Hindlimb muscle (tissue), 1 donor: ENCODE measurements at regions not wholly inside any gene's neighbourhood (a gene's known extent, or its start where the extent isn't known, plus 50 kb on each side); places are given as distances from the start of the nearest gene placed in this dataset.
"Not testable (repeated sequence)": the region's sequence is repeated elsewhere in the genome, so short reads cannot be mapped to it uniquely, and the experiment has no call there.

ENCODE experiments used
- DNase-seq: peaks from one replicate; pipeline ENCODE4 v3.0.0-alpha.2; 2013

DNA sequence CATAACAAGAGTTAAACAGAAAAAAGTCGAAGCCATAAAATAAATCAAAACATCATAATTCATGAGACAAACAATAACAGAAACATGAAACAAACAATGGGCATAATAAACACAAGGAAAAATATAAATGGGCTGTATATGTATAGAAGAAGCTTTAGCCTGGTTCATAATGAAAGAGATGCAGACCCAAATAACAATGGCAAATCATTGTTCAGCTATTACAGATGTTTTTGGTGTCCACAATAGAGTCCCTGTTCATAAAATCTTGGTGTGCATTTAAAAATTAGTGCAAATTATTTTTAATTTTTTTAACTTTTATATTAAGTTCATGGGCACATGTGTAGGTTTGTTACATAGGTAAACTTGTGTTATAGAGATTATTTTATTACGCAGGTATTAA lies 1185.9 kb upstream of the B3GALT2 start:
- DNase-seq: no peak

DNA sequence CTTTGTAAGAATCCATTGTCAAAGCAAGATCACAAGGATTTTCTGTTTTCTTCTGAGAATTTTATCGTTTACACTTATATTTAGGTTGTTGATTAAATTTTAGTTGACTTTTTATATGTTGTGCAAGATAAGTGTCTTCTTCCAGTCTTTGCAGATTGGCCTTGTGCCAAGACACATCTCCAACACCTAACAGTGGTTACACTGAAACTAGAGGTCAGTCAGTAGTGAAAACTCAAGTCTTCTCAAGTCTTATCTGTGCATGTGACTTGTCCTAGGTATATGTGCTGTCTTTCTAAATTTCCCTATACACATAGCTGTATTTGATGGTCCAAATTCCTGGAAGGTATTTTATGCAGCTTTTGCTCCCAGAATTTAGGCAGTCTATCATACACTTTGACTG lies 1183.2 kb upstream of the B3GALT2 start:
- DNase-seq: no peak

DNA sequence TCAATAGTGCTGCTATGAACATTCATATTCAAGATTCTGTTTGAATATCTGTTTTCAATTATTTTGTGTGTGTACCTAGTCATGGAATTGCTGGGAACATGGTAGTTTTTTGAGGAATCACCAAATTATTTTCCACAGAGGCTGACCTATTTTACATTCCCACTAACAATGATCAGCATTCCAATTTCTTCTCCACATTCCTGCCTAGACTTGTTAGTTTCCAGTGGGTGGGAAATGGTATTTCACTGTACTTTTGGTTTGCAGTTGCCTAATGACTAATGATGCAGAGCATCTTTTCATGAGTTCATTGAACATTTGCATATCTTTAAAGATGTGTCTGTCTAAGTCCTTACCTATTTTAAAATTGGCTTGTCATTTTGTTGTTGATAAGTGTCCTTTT lies 1182.6 kb upstream of the B3GALT2 start:
- DNase-seq: no peak

DNA sequence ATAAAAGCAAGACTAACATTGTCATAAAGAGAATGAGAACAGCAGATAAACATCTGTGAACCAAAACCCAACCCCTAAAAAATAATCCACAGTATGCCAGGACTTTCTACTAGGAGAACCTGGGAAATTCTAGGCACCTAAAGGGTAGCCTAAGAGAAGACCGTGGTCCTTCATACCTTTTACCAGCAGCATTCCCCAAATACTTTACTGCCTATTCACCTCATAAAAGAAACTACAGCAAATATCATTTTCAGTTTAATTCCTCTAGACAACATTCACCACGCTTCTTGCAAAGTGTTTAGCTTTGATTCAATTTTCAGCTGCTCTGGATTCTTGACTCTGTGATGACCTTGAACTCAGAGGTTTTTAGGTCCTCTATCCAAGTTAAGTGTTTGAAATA lies 1180.7 kb upstream of the B3GALT2 start:
- DNase-seq: no peak

DNA sequence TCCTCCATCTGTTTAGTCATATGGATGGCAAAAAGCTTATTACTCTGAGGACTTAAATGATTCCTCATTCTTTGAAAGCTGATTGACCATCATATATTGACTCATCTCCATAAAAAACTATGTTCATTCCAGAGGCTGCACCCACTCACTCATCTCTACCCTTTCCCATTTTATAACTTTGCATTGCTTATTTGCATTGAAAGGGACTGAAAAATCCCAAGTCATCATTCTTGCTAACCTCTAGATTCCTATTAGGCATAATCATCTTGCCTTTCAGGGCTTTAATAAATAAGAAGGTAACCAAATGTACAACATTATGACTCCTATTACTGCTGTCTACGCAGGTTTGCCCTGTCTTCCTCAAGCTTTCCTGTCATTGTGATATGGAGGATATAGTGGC lies 1180.3 kb upstream of the B3GALT2 start:
- DNase-seq: no peak

DNA sequence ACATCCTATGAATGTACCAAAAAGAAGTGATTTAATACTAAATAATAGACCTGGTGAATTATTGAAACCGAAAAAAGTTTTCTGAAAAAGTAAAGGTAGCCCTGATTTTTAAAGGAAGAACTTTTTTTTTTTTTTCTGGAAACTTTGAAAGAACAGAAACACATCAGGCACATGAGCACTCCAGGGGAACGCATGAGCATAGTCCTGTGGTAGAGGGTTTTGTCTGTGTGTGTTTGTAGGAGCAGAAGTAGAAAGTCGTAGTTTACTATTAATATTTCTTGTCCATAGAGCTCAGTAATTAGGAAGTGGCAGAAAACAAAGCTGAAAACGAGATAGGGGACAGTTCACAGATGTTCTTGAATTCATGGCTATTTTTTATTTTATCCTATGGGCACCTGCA lies 1175.9 kb upstream of the B3GALT2 start:
- no peak for DNase-seq

DNA sequence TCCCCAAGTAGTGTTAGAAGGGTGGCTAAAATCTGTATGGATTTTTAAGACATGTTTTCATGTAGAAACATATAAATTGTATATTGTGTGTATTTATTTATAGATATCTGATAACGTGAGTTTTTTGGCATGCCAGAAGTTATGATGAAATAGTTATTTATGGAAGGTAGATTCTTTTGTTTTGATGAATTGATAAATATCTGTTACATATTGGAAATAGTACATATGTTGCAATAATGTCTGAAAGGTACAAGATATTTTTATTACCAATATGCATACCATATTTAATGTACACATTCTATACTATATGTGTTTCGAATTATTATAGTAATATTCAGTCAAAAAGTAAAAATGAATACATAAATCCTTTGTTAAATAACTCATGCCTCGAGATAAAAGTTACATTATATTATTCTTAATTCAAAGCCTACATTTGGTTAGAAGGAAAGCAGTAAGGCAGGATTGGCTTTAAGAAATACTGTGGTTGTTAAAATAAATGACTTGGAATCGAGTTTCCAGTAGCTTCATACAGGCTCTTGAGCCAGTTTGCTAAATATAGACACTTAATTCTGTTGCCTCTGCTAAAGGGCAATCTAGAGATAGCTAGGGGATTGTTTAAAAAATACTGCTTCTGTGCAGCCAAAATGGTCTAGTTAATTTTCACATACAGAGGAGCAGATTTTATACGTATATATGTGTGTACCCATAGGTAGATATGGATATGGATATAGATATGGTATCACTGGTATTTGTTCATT lies 1175.1 kb upstream of the B3GALT2 start:
- no peak for DNase-seq

DNA sequence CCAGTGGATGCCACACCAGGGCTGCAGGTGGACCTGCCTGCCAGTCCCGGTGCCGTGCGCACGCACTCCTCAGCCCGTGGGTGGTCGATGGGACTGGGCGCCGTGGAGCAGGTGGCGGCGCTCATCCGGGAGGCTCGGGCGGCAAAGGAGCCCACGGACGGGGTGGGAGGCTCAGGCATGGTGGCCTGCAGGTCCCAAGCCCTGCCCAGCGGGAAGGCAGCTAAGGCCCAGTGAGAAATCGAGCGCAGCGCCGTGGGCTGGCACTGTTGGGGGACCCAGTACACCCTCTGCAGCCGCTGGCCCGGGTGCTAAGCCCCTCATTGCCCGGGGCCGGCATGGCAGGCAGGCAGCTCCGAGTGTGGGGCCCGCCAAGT lies 1171.8 kb upstream of the B3GALT2 start:
- no peak for DNase-seq

DNA sequence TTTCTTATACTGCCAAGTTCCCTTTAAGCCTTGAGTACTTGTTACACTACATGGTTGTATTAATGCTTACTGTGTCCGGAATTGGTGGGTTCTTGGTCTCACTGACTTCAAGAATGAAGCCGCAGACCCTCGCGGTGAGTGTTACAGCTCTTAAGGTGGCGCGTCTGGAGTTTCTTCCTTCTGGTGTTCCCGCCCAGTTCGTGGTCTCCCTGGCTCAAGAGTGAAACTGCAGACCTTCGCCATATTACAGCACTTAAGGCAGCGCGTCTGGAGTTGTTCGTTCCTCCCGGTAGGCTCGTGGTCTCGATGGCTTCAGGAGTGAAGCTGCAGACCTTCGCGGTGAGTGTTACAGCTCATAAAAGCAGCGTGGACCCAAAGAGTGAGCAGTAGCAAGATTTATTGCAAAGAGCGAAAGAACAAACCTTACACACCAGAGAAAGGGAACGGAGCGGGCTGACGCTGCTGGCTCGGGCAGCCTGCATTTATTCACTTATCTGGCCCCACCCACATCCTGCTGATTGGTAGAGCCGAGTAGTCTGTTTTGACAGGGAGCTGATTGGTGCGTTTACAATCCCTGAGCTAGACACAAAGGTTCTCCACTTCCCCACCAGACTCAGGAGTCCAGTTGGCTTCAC lies 1171.3 kb upstream of the B3GALT2 start:
- not testable (repeated sequence) for DNase-seq

DNA sequence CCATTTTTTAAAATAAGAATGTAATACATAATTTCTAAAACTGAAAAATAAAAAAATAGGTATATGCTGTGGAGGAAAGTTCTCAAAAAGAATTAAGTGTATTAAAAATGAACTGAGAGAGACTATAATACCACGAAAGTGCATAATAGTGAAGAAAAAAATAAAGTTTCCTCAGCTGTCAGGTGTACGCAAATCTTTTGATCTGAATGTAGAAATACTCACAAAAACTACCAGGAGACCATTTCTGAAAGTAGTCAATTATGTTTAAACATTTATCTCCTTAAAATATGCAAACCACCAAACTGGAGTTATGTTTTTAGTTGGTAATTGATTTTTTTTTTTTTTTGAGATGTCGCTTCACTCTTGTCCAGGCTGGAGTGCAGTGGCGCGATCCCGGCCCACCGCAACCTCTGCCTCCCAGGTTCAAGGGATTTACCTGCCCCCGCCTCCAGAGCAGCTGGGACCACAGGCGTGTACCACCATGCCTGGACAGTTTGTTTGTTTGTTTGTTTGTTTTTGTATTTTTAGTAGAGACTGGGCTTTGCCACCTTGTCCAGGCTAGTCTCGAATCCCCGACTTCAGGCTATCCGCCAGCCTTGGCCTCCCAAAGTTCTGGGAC lies 1169.2 kb upstream of the B3GALT2 start:
- DNase-seq: no peak

DNA sequence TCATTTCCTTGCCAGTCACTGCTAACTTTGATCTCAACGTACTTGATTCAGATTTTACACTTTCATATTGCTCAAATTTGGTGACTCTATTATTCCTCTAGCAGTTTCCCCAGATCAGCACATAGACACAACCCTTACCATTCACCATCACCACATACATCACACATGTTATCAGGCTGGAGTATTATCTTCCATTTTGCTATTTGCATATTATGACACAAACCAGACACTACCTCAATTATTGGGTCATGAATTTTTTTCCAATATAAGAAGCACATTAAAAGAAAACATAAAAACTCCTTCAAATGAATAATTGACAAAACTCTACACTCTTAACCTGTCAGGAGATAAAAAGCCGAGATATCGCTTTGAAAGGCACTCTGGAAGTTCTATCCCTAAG lies 1166.7 kb upstream of the B3GALT2 start:
- no peak for DNase-seq

DNA sequence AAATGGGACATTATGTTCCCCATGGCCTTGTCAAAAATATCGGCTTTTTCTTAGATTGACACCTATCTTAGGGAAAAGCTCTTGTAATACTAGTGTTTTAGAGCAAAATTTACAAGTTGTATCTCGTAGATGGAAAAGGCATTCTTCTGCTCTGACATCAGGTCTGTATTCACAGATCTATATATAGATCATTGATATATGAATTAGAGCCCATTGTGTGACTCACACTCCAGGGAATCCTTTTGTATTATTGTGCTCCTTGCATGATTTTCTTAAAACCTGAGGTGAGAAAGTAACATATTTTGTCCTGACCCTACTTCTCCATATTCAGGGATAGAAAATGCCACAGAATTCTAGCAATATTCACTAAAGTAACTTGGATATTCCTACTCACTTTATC lies 1160.8 kb upstream of the B3GALT2 start:
- DNase-seq: no peak

DNA sequence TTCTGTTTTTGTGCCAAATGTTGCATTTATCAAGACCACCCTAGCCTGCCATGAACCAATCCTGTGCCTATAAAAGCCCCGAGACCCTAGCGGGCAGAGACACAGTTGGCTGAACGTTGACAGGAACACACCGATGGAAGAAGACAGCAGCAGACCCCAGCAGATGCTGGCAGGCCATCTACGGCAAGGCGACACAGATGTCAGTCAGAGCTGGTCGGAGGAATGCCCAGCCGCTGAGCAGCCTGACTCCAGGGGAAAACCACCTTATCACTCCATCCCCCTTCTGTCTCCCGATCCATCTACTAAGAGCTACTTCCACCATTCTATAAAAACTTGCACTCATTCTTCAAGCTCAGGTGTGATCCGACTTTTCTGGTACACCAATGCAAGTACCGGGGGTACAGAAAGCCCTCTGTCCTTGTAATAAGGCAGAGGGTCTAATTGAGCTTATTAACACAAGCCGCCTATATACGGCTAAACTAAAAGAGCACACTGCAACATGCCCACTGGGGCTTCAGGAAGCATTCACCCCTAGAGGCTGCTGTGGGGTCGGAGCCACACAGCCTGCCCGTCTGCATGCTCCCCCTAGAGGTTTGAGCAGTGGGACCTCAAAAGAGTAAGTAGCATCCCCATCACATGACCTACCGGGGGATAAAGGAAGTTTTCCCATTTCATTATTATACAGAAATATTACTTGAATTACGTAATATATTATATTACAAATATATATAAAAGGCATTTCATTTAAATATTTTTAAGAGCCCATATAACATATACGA lies 1156.3 kb upstream of the B3GALT2 start:
- no peak for DNase-seq

DNA sequence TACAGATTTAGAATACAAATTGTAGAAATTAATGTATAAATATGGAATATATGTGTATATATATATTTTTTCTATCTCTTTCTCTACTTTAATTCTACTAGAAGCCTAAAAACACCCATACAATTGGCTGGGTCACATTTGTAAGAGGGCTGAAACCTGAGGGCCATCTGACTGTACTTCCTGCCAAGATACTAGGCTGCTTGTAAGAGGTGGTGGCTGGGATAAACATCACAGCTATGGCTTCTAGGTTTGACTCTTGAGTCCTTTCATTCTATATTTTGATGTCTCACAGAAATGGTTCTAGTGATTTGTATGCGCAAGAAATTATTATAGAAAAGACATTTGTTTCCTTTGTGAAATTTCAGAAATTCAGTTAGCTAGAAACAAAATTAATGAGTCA lies 1155.2 kb upstream of the B3GALT2 start:
- no peak for DNase-seq

DNA sequence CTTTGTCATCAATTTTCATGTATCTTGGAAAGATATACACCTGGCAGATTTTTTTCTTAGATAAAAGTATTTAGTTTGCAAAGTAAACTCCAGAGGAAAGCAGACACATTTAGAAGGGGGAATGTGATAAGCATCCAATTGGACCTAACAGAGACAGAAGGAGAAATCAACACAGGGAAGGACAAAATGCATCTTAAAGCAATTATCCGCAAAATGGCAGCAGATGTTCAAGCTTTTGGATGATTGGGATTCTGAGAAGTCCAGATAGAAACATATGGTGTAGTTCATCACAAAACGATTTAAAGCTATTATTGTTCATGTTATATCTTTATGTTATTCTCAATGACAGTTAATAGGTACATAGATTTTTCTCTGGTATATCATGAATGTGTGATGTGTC lies 1153.1 kb upstream of the B3GALT2 start:
- no peak for DNase-seq

DNA sequence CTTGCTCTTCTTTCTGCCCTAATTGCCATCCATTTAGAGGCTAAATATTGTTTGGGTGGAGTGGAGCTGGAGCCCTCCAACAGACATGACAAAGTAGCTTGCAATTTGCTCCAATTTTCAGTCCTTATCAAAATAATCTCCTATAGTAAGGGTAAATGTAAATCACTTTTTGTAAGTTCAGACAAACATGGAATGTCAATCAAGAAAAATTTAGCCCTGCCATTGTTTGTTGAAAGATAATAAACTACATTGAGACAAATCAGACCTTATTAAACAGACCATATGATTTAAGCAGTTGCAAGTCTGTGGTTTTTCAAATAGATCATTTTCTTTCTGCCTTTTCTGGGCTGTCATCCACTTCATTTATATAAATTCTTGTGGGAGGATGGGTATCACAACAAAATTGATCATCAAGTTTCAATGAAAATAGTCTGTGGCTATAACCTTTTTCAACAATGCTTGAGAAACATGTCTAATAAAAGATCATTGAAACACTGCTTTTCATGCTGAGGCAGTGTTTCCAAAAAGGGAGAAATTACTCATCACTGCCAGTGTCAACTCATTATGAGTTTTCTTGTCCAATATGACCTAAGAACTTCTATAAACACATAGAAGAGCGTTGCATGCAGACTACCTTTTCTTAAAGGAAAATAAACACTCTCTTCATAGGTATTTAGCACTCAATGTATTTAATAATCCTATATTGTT lies 1152.0 kb upstream of the B3GALT2 start:
- no peak for DNase-seq

DNA sequence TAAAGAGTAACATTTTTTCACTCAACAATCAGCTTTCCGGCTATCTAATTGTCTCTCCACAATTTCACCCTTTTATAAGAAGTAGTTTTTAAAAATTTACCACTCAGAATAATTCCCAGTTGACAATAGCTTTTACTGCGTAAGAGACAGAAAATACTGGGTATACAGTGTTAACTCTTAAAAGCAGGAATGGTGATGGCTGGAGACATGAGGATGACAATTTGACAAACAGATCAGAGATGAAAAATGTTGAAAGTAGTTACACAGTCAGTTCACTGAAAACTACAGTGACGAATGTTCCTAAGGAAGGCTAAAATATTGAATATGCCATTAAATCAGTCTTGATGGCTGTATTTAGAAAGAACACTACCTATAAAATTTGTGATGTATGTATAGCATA lies 1146.8 kb upstream of the B3GALT2 start:
- DNase-seq: no peak

DNA sequence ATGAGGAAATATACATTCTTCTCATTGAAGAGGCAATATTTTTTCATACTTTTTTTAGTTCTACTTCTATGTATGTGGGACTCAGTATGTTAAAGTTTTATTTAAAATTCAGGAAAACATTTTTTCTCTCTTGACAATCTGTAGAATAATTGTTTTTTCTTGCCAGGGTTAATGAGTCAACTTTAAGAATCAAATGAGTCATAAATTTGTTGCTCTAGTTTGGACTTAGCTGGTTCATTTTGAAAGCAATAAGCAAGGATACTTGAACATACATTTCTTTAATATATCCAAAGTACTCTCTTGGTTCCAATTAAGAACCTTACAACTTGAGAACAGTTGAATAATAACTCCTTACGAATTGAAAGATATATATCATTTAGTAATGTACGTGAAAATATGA lies 1145.3 kb upstream of the B3GALT2 start:
- DNase-seq: no peak

DNA sequence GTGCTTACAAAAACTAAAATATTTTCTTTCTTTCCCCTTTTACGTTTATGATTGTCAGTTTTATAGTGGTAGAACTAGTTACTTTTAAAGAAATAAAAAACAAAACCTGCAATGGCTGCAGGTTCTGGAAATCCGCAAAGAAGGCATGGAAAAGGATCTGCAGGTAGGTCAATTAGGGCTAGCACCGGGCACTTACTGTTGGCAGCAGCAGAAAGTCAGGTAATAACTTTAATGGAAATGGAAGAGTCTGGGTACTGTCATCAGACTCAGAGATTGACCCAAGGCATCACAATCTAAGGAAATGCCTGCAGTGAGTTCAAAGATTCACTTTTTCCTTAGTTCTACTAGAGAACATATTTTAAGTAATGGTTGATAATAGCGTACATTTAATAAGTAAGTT lies 1136.3 kb upstream of the B3GALT2 start:
- no peak for DNase-seq

DNA sequence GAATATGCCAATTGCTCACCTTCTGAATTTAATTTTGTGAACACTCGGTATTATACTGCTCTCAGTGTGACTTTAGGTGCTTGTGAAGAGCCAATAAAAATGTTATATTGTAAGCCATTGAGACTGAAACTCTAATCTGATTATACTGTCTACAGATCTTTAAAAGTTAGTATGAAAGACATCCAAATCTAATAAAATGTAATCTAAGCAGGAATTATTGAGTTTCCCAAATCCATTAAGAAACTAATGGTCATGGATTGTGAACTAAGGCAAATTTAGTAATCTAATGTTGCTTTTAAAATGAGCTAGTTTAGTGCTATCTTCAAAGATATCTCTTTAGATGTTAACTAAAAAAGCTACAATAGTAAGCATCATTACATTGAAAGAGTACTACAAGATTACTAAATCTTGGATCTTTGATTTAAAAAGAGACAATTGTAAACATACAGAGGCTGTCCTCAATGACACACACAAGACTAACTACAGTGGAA lies 1132.4 kb upstream of the B3GALT2 start:
- no peak for DNase-seq

DNA sequence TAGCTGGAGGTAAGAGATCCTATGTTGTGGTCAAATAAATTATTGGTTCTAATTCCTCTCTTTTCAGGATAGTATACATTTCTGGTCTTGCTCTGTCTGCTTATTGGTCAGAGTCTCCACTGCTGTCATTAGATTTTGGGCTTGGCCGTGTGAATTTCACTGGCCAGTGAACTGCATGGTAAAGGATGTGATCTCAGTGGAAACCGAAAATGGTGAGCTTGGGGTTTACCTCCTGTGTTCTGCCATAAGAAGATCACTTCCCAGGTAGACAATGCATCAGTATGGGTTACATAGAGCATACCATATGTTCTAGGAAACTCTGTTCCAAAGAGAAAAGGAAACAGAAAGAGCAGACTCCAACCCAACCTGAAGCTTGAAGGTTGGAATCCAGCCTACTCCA lies 1123.3 kb upstream of the B3GALT2 start:
- DNase-seq: no peak

DNA sequence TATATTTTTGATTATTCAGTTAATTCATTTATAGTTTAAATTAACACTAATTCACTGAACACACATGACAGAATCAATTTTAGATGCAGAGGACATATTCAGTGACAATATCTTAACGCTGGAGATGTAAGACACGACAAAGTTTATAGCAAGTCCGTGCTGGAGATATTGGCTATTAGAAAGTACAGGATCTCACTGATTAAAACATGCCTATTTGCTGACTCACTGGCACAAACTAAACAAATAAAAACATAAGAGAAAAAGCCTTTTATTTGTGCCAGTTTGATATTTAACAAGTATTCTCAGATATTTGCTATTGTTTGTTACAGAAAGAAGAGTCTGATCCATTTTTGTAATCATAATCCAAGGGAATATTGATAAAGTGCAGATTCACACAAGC lies 1122.9 kb upstream of the B3GALT2 start:
- no peak for DNase-seq

DNA sequence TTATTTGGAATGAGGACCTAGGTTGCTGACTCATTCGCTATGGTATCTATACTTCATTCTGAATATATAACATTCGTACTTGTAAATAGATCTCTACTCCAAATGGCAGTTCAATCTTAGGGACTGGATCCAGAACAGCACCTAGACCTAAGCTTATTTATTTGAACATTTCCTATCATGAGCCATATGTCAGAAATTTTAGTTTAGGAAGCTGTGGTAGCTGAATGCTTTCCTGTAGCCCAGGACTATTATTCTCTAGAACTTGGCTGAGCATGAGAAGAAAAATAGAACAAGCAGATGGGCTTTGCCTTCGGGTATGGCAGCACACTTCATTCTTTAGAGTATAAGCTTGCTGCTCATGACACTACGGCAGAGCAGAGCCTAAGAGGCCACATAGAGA lies 1114.4 kb upstream of the B3GALT2 start:
- no peak for DNase-seq
